ENCODE measurements at regions not wholly inside any gene's neighbourhood (a gene's known extent, or its start where the extent isn't known, plus 50 kb on each side); places are given as distances from the start of the nearest gene placed in this dataset.
"Not testable (repeated sequence)": the region's sequence is repeated elsewhere in the genome, so short reads cannot be mapped to it uniquely, and the experiment has no call there.

GRCh38 chr3:165983284-165983683 is 146.1 kb upstream of the BCHE start:
- Histone ChIP-seq H3K9ac (ENCODE audit: low read depth, low read length) (no peak overlapping the region), H3K27me3 (ENCODE audit: control insufficient read depth, insufficient read depth, low read length) (no peaks in the 10 kb centered on the region), H3K4me1 (ENCODE audit: control insufficient read depth, insufficient read depth, low read length) (peaks cover 15% of the 10 kb centered on the region), H3K9me3 (ENCODE audit: control insufficient read depth, insufficient read depth, low read length) (no peaks in the 10 kb centered on the region), H3K4me3 (ENCODE audit: low read depth, low read length) (no peak overlapping the region), H3K36me3 (ENCODE audit: control insufficient read depth, insufficient read depth, low read length) (no peaks in the 10 kb centered on the region)

- H3K4me3 ChIP-seq (ENCODE audit: low read depth, low read length) = no peak overlapping the region
- H3K27me3 ChIP-seq (ENCODE audit: control insufficient read depth, insufficient read depth, low read length) = no peaks in the 10 kb centered on the region
- no peak overlapping the region for H3K9ac ChIP-seq (ENCODE audit: low read depth, low read length)
- H3K36me3 ChIP-seq (ENCODE audit: control insufficient read depth, insufficient read depth, low read length) = no peaks in the 10 kb centered on the region
- no peaks in the 10 kb centered on the region for H3K9me3 ChIP-seq (ENCODE audit: control insufficient read depth, insufficient read depth, low read length)
- peaks cover 15% of the 10 kb centered on the region for H3K4me1 ChIP-seq (ENCODE audit: control insufficient read depth, insufficient read depth, low read length)
These were observed 144.1 kb upstream of the BCHE start for GRCh38 chr3:165981318-165981717.

- H3K9ac ChIP-seq (ENCODE audit: low read depth, low read length); H3K36me3 ChIP-seq (ENCODE audit: control insufficient read depth, insufficient read depth, low read length); H3K9me3 ChIP-seq (ENCODE audit: control insufficient read depth, insufficient read depth, low read length); H3K4me1 ChIP-seq (ENCODE audit: control insufficient read depth, insufficient read depth, low read length); H3K27me3 ChIP-seq (ENCODE audit: control insufficient read depth, insufficient read depth, low read length); H3K4me3 ChIP-seq (ENCODE audit: low read depth, low read length): not testable (repeated sequence)
These were observed 123.6 kb upstream of the BCHE start for GRCh38 chr3:165960825-165961224.

- Histone ChIP-seq H3K9me3 (ENCODE audit: control insufficient read depth, insufficient read depth, low read length) (no peaks in the 10 kb centered on the region), H3K4me1 (ENCODE audit: control insufficient read depth, insufficient read depth, low read length) (no peaks in the 10 kb centered on the region), H3K27me3 (ENCODE audit: control insufficient read depth, insufficient read depth, low read length) (no peaks in the 10 kb centered on the region), H3K9ac (ENCODE audit: low read depth, low read length) (no peak overlapping the region), H3K36me3 (ENCODE audit: control insufficient read depth, insufficient read depth, low read length) (no peaks in the 10 kb centered on the region), H3K4me3 (ENCODE audit: low read depth, low read length) (no peak overlapping the region)
These were observed 116.9 kb upstream of the BCHE start for GRCh38 chr3:165954171-165954570.

GRCh38 chr3:165946360-165946759 is 109.1 kb upstream of the BCHE start:
- no peaks in the 10 kb centered on the region for H3K36me3 ChIP-seq (ENCODE audit: control insufficient read depth, insufficient read depth, low read length)
- H3K9ac ChIP-seq (ENCODE audit: low read depth, low read length) = no peak overlapping the region
- no peaks in the 10 kb centered on the region for H3K9me3 ChIP-seq (ENCODE audit: control insufficient read depth, insufficient read depth, low read length)
- H3K27me3 ChIP-seq (ENCODE audit: control insufficient read depth, insufficient read depth, low read length) = no peaks in the 10 kb centered on the region
- no peaks in the 10 kb centered on the region for H3K4me1 ChIP-seq (ENCODE audit: control insufficient read depth, insufficient read depth, low read length)
- no peak overlapping the region for H3K4me3 ChIP-seq (ENCODE audit: low read depth, low read length)

- H3K27me3 ChIP-seq (ENCODE audit: control insufficient read depth, insufficient read depth, low read length) = no peaks in the 10 kb centered on the region
- no peak overlapping the region for H3K4me3 ChIP-seq (ENCODE audit: low read depth, low read length)
- H3K36me3 ChIP-seq (ENCODE audit: control insufficient read depth, insufficient read depth, low read length) = no peaks in the 10 kb centered on the region
- no peak overlapping the region for H3K9ac ChIP-seq (ENCODE audit: low read depth, low read length)
- no peaks in the 10 kb centered on the region for H3K4me1 ChIP-seq (ENCODE audit: control insufficient read depth, insufficient read depth, low read length)
- no peaks in the 10 kb centered on the region for H3K9me3 ChIP-seq (ENCODE audit: control insufficient read depth, insufficient read depth, low read length)
These were observed 101.8 kb upstream of the BCHE start for GRCh38 chr3:165938986-165939540.

- not testable (repeated sequence) for H3K4me1 ChIP-seq (ENCODE audit: control insufficient read depth, insufficient read depth, low read length); H3K27me3 ChIP-seq (ENCODE audit: control insufficient read depth, insufficient read depth, low read length); H3K4me3 ChIP-seq (ENCODE audit: low read depth, low read length); H3K36me3 ChIP-seq (ENCODE audit: control insufficient read depth, insufficient read depth, low read length); H3K9ac ChIP-seq (ENCODE audit: low read depth, low read length); H3K9me3 ChIP-seq (ENCODE audit: control insufficient read depth, insufficient read depth, low read length)
These were observed 98.9 kb upstream of the BCHE start for GRCh38 chr3:165936081-165936480.

GRCh38 chr3:165924301-165924791 is 87.1 kb upstream of the BCHE start:
- not testable (repeated sequence) for H3K9ac ChIP-seq (ENCODE audit: low read depth, low read length); H3K4me3 ChIP-seq (ENCODE audit: low read depth, low read length); H3K27me3 ChIP-seq (ENCODE audit: control insufficient read depth, insufficient read depth, low read length); H3K4me1 ChIP-seq (ENCODE audit: control insufficient read depth, insufficient read depth, low read length); H3K9me3 ChIP-seq (ENCODE audit: control insufficient read depth, insufficient read depth, low read length); H3K36me3 ChIP-seq (ENCODE audit: control insufficient read depth, insufficient read depth, low read length)

- Histone ChIP-seq H3K9ac (ENCODE audit: low read depth, low read length) (no peak overlapping the region), H3K4me1 (ENCODE audit: control insufficient read depth, insufficient read depth, low read length) (no peaks in the 10 kb centered on the region), H3K27me3 (ENCODE audit: control insufficient read depth, insufficient read depth, low read length) (no peaks in the 10 kb centered on the region), H3K9me3 (ENCODE audit: control insufficient read depth, insufficient read depth, low read length) (no peaks in the 10 kb centered on the region), H3K4me3 (ENCODE audit: low read depth, low read length) (no peak overlapping the region), H3K36me3 (ENCODE audit: control insufficient read depth, insufficient read depth, low read length) (no peaks in the 10 kb centered on the region)
These were observed 83.8 kb upstream of the BCHE start for GRCh38 chr3:165920984-165921383.

GRCh38 chr3:165919284-165919683 is 82.1 kb upstream of the BCHE start:
- H3K9me3 ChIP-seq (ENCODE audit: control insufficient read depth, insufficient read depth, low read length) = no peaks in the 10 kb centered on the region
- no peaks in the 10 kb centered on the region for H3K27me3 ChIP-seq (ENCODE audit: control insufficient read depth, insufficient read depth, low read length)
- no peaks in the 10 kb centered on the region for H3K4me1 ChIP-seq (ENCODE audit: control insufficient read depth, insufficient read depth, low read length)
- H3K9ac ChIP-seq (ENCODE audit: low read depth, low read length) = no peak overlapping the region
- H3K4me3 ChIP-seq (ENCODE audit: low read depth, low read length) = no peak overlapping the region
- H3K36me3 ChIP-seq (ENCODE audit: control insufficient read depth, insufficient read depth, low read length) = no peaks in the 10 kb centered on the region

- no peaks in the 10 kb centered on the region for H3K36me3 ChIP-seq (ENCODE audit: control insufficient read depth, insufficient read depth, low read length)
- no peak overlapping the region for H3K9ac ChIP-seq (ENCODE audit: low read depth, low read length)
These were observed 81.4 kb upstream of the BCHE start for GRCh38 chr3:165918657-165918979.

GRCh38 chr3:165917938-165918656 is 80.9 kb upstream of the BCHE start:
- H3K9ac ChIP-seq (ENCODE audit: low read depth, low read length); H3K27me3 ChIP-seq (ENCODE audit: control insufficient read depth, insufficient read depth, low read length); H3K4me3 ChIP-seq (ENCODE audit: low read depth, low read length); H3K9me3 ChIP-seq (ENCODE audit: control insufficient read depth, insufficient read depth, low read length); H3K4me1 ChIP-seq (ENCODE audit: control insufficient read depth, insufficient read depth, low read length); H3K36me3 ChIP-seq (ENCODE audit: control insufficient read depth, insufficient read depth, low read length): not testable (repeated sequence)

More at GRCh38 chr3:165918657-165918979, 81.4 kb upstream of the BCHE start:
- no peaks in the 10 kb centered on the region for H3K9me3 ChIP-seq (ENCODE audit: control insufficient read depth, insufficient read depth, low read length)
- H3K4me3 ChIP-seq (ENCODE audit: low read depth, low read length) = no peak overlapping the region
- H3K27me3 ChIP-seq (ENCODE audit: control insufficient read depth, insufficient read depth, low read length) = no peaks in the 10 kb centered on the region
- H3K4me1 ChIP-seq (ENCODE audit: control insufficient read depth, insufficient read depth, low read length) = no peaks in the 10 kb centered on the region
